ENCODE measurements at regions not wholly inside any gene's neighbourhood (a gene's known extent, or its start where the extent isn't known, plus 50 kb on each side); places are given as distances from the start of the nearest gene placed in this dataset.
A peak's percentile ranks its signal among the peaks of the same experiment; 100 is the strongest.

- TF ChIP-seq CTCF (IDR thresholded peaks at IDR 0.05), result no peak
These were observed 132.9 kb upstream of the SLC30A5 start for GRCh38 chr5:68960961-68961360.

- no peak for TF ChIP-seq CTCF (IDR thresholded peaks at IDR 0.05)
These were observed 132.1 kb upstream of the SLC30A5 start for GRCh38 chr5:68961762-68962161.

GRCh38 chr5:68962757-68963484 is 130.9 kb upstream of the SLC30A5 start:
- peak; percentile 93 for TF ChIP-seq CTCF (IDR thresholded peaks at IDR 0.05)

- no peak for TF ChIP-seq CTCF (IDR thresholded peaks at IDR 0.05)
These were observed 129.1 kb upstream of the SLC30A5 start for GRCh38 chr5:68964679-68965078.

- no peak for TF ChIP-seq CTCF (IDR thresholded peaks at IDR 0.05)
These were observed 127.9 kb upstream of the SLC30A5 start for GRCh38 chr5:68965926-68966325.

GRCh38 chr5:68966596-68966995 is 127.2 kb upstream of the SLC30A5 start:
- no peak for TF ChIP-seq CTCF (IDR thresholded peaks at IDR 0.05)

- TF ChIP-seq CTCF (IDR thresholded peaks at IDR 0.05), result no peak
These were observed 125.4 kb upstream of the SLC30A5 start for GRCh38 chr5:68968429-68968828.

- TF ChIP-seq CTCF (IDR thresholded peaks at IDR 0.05), result no peak
These were observed 123.2 kb upstream of the SLC30A5 start for GRCh38 chr5:68970617-68971016.
